SK-N-SH (cell line): ENCODE measurements at regions not wholly inside any gene's neighbourhood (a gene's known extent, or its start where the extent isn't known, plus 50 kb on each side); places are given as distances from the start of the nearest gene placed in this dataset.
"Not testable (repeated sequence)": the region's sequence is repeated elsewhere in the genome, so short reads cannot be mapped to it uniquely, and the experiment has no call there.

Experiments used
- CTCF ChIP-seq: fragments of 200-600 bp; sonication (generic); IDR thresholded peaks from 2 replicates; pipeline ENCODE4 v1.6.1; 2017; ENCODE audit warnings: antibody characterized with exemption, mild to moderate bottlenecking, moderate library complexity
- EP300 ChIP-seq, 2 experiments: IDR thresholded peaks; 2 replicates each; pipeline versions ENCODE4 v1.4.0 to v1.6.1; 2012; ENCODE audit warnings: borderline replicate concordance in 1 of 2, low read depth in 1 of 2, low read length in 1 of 2
- EZH2phosphoT487 ChIP-seq: fragments of 200-600 bp; sonication (generic); IDR thresholded peaks from 2 replicates; pipeline ENCODE4 v1.6.1; 2017; ENCODE audit warnings: low read depth, mixed run types, mild to moderate bottlenecking, antibody characterized with exemption, moderate library complexity, borderline replicate concordance
- FOXM1 ChIP-seq: IDR thresholded peaks from 2 replicates; pipeline ENCODE4 v1.4.0; 2012; ENCODE audit warnings: low read depth, mild to moderate bottlenecking
- JUND ChIP-seq: IDR thresholded peaks from 2 replicates; pipeline ENCODE4 v1.4.0; 2012
- MAX ChIP-seq: IDR thresholded peaks from 2 replicates; pipeline ENCODE4 v1.4.0; 2012; ENCODE audit warnings: low read depth
- NRF1 ChIP-seq: IDR thresholded peaks from 2 replicates; pipeline ENCODE4 v1.6.1; 2012; ENCODE audit warnings: low read depth, mild to moderate bottlenecking, low read length
- PBX3 ChIP-seq: IDR thresholded peaks from 2 replicates; pipeline ENCODE4; 2012
- POLR2AphosphoS5 ChIP-seq: IDR thresholded peaks from 2 replicates; pipeline ENCODE4 v1.6.1; 2012; ENCODE audit warnings: low read depth, low read length
- RCOR1 ChIP-seq: fragments of 150-350 bp; IDR thresholded peaks from 2 replicates; pipeline ENCODE4 v1.6.1; 2017; ENCODE audit warnings: antibody characterized with exemption, low read length
- TAF1 ChIP-seq: IDR thresholded peaks from 2 replicates; pipeline ENCODE4 v1.6.1; 2012; ENCODE audit warnings: low read depth, mild to moderate bottlenecking, low read length, moderate library complexity, borderline replicate concordance
- USF2 ChIP-seq: fragments of 150-350 bp; IDR thresholded peaks from 2 replicates; pipeline ENCODE4 v1.6.1; 2017; ENCODE audit warnings: antibody characterized with exemption, low read length, low read depth, borderline replicate concordance
- ZBTB33 ChIP-seq: IDR thresholded peaks from 2 replicates; pipeline ENCODE4 v1.4.0; 2012; ENCODE audit warnings: low read depth, borderline replicate concordance

GRCh38 chr14:105662592-105662991 is 136.2 kb downstream of the TMEM121 start:
- TF ChIP-seq USF2; CTCF; EZH2phosphoT487; FOXM1; ZBTB33; EP300 (IDR thresholded peaks at IDR 0.05; ENCODE audit: borderline replicate concordance in 1 of 2, low read depth in 1 of 2, low read length in 1 of 2); PBX3; JUND; RCOR1; MAX; NRF1; TAF1; POLR2AphosphoS5: not testable (repeated sequence)
